HEK293 (cell line): ENCODE measurements at regions not wholly inside any gene's neighbourhood (a gene's known extent, or its start where the extent isn't known, plus 50 kb on each side); places are given as distances from the start of the nearest gene placed in this dataset.

Experiments
- GFI1B ChIP-seq: fragments of 450-650 bp; formaldehyde crosslinking; IDR thresholded peaks from 2 replicates; pipeline ENCODE4 v1.5.1; 2016; ENCODE audit warnings: missing biosample characterization, missing genetic modification characterization
- TF ChIP-seq, protein P1 (sequence below): fragments of 450-650 bp; formaldehyde crosslinking; IDR thresholded peaks from 2 replicates; pipeline ENCODE4 v1.5.1; 2016; ENCODE audit warnings: missing biosample characterization, missing genetic modification characterization
- TF ChIP-seq, protein P2 (sequence below): fragments of 450-650 bp; formaldehyde crosslinking; IDR thresholded peaks from 2 replicates; pipeline ENCODE4 v1.5.1; 2016; ENCODE audit warnings: missing biosample characterization, missing genetic modification characterization

DNA sequence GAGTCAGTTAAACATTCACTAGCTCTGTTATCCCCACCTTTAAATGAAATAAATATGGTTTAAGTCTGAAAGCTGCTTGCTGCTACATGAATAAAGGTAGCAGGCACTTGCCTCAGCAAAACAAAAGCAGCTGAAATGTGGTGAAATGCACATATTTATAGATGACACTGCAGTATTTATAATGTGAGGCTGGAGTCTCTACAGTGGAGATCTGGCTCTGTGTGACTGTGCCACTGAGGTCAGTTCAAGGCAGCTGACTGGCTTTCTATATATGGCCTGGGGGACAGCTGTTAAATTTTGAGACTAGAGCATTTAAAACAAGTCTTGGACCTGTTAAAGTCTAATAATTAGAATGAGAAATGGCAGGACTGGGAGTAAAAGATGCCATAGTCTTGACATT lies 859.6 kb upstream of the SEMA6A start:
- TF ChIP-seq GFI1B (tag by site-specific recombination), result no peak
- TF ChIP-seq, protein P1, sequence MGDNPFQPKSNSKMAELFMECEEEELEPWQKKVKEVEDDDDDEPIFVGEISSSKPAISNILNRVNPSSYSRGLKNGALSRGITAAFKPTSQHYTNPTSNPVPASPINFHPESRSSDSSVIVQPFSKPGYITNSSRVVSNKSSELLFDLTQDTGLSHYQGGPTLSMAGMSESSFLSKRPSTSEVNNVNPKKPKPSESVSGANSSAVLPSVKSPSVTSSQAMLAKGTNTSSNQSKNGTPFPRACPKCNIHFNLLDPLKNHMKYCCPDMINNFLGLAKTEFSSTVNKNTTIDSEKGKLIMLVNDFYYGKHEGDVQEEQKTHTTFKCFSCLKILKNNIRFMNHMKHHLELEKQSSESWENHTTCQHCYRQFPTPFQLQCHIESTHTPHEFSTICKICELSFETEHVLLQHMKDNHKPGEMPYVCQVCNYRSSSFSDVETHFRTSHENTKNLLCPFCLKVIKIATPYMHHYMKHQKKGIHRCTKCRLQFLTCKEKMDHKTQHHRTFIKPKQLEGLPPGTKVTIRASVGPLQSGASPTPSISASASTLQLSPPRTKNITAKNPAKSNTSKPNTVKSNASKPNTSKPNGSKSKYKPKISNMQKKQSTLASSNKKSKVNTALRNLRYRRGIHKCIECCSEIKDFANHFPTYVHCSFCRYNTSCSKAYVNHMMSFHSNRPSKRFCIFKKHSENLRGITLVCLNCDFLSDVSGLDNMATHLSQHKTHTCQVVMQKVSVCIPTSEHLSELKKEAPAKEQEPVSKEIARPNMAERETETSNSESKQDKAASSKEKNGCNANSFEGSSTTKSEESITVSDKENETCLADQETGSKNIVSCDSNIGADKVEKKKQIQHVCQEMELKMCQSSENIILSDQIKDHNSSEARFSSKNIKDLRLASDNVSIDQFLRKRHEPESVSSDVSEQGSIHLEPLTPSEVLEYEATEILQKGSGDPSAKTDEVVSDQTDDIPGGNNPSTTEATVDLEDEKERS (tag by site-specific recombination), result no peak
- TF ChIP-seq, protein P2, sequence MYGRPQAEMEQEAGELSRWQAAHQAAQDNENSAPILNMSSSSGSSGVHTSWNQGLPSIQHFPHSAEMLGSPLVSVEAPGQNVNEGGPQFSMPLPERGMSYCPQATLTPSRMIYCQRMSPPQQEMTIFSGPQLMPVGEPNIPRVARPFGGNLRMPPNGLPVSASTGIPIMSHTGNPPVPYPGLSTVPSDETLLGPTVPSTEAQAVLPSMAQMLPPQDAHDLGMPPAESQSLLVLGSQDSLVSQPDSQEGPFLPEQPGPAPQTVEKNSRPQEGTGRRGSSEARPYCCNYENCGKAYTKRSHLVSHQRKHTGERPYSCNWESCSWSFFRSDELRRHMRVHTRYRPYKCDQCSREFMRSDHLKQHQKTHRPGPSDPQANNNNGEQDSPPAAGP (tag by site-specific recombination), result no peak
